ENCODE measurements at regions not wholly inside any gene's neighbourhood (a gene's known extent, or its start where the extent isn't known, plus 50 kb on each side); places are given as distances from the start of the nearest gene placed in this dataset.

DNA sequence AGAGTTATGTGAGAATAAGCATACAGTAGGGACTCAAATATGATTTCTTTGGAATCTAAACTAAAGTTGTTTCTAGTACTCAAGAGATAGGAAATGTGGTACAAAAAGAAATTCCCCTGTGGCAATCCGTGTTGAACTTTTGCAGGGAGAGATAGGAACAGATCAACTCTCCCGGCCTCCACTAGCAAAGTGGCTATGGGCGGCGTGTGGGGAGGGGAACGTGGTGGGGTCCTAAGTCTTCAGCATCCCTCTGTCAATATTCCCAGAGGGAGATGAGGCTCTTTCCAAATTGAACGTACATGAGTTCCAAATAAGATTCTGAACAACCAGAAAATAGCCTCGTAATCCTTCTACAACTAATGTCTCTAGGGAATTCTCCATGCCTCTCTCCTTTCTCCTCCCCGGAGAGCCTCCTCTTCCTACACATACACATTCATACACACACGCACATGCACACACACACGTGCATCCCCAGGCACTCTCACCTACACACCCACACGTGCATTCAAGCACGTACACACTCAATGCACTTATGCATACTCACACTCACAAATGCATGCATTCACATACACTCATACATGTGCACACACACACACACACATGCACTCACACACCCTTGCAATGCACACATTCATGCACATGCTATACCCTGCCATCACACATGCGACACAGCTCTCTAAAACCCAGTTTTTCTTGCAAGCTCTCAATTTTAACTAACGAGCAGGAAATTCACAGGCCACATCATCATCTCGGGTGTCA is 244.8 kb downstream of the MAF start:
- TF ChIP-seq, protein P1, sequence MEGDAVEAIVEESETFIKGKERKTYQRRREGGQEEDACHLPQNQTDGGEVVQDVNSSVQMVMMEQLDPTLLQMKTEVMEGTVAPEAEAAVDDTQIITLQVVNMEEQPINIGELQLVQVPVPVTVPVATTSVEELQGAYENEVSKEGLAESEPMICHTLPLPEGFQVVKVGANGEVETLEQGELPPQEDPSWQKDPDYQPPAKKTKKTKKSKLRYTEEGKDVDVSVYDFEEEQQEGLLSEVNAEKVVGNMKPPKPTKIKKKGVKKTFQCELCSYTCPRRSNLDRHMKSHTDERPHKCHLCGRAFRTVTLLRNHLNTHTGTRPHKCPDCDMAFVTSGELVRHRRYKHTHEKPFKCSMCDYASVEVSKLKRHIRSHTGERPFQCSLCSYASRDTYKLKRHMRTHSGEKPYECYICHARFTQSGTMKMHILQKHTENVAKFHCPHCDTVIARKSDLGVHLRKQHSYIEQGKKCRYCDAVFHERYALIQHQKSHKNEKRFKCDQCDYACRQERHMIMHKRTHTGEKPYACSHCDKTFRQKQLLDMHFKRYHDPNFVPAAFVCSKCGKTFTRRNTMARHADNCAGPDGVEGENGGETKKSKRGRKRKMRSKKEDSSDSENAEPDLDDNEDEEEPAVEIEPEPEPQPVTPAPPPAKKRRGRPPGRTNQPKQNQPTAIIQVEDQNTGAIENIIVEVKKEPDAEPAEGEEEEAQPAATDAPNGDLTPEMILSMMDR (conservative IDR thresholded peaks at IDR 0.05; ENCODE audit: low read length) = no peak
- TF ChIP-seq EZH2phosphoT487 (IDR thresholded peaks at IDR 0.05; ENCODE audit: borderline replicate concordance, low read depth, low read length) = no peak
